ENCODE measurements at regions not wholly inside any gene's neighbourhood (a gene's known extent, or its start where the extent isn't known, plus 50 kb on each side); places are given as distances from the start of the nearest gene placed in this dataset.

DNA sequence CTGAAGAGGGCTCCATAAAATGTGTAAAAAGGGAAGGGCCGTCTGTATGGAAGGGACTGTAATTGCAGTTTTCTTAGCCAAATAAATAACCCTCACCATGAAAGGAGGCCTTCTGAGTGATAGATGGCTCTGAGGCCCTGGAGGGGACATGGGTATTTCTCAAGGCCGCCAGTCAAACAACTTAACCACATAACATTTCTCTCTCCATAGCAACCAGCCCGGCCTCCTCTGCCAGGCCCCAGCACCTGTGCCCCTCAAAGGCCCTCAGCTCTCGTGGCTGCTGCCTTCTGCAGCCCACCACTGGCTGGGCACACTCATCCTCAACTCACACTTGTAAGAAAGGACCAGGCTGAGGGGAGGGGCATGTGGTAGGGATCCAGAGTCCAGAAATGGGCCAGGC lies 57.0 kb upstream of the GJB5 start:
- TF ChIP-seq, protein P1, sequence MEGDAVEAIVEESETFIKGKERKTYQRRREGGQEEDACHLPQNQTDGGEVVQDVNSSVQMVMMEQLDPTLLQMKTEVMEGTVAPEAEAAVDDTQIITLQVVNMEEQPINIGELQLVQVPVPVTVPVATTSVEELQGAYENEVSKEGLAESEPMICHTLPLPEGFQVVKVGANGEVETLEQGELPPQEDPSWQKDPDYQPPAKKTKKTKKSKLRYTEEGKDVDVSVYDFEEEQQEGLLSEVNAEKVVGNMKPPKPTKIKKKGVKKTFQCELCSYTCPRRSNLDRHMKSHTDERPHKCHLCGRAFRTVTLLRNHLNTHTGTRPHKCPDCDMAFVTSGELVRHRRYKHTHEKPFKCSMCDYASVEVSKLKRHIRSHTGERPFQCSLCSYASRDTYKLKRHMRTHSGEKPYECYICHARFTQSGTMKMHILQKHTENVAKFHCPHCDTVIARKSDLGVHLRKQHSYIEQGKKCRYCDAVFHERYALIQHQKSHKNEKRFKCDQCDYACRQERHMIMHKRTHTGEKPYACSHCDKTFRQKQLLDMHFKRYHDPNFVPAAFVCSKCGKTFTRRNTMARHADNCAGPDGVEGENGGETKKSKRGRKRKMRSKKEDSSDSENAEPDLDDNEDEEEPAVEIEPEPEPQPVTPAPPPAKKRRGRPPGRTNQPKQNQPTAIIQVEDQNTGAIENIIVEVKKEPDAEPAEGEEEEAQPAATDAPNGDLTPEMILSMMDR (IDR thresholded peaks at IDR 0.05; ENCODE audit: borderline replicate concordance, extremely low read depth, low read length, poor library complexity, severe bottlenecking), result no peak
- no peak for TF ChIP-seq EZH2 (IDR thresholded peaks at IDR 0.05; ENCODE audit: borderline replicate concordance, low read depth, low read length, severe bottlenecking)

All from DND-41 (cell line).